ENCODE measurements at regions not wholly inside any gene's neighbourhood (a gene's known extent, or its start where the extent isn't known, plus 50 kb on each side); places are given as distances from the start of the nearest gene placed in this dataset.

DNA sequence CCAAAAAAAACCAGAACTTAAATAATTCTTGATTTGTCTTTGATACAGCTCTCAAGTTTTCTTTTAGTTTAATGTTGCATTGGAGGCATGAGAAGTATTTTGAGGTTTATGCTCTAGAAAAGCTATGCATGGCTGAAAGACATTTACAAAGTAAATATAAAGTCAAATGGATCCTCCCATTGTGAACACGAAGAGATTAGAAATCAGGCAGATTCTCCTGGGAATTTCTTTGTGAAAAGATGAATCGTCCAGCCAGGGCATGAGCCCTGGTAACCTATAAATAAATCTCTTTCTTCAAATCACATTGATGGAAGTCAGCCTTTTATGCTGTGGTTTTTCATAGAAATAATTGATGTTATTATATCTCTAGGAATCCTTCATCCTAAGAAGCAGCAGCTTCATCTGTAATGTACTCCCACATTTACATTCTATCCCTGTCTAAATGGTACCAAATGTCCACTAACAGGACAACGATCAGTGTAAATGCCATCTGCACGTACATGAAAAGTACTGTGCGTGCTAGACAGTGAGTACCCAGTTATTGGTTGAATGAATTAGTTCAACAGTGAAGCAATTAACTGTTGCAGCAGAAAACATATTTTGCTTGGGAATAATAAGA, 143.6 kb downstream of the ALDH8A1 start:
- TF ChIP-seq CTCF (IDR thresholded peaks at IDR 0.05), result no peak
- TF ChIP-seq POLR2A (IDR thresholded peaks at IDR 0.05), result no peak

Data from Peyer's patch (tissue), 4 donors.